Activated CD8-positive, alpha-beta T cell treated with anti-CD3 and anti-CD28 coated beads for 36 hours (primary cell): ENCODE measurements at regions not wholly inside any gene's neighbourhood (a gene's known extent, or its start where the extent isn't known, plus 50 kb on each side); places are given as distances from the start of the nearest gene placed in this dataset.

Experiments
- ATAC-seq: fragments of 200-7000 bp; cut with Tn5 transposase; one replicate; pipeline ENCODE4 v1.10.0; 2021; ENCODE audit warnings: mild to moderate bottlenecking, moderate library complexity
- CTCF ChIA-PET: fragments of 350-600 bp; sonication (Branson Sonifier 250); formaldehyde crosslinking; loops from one replicate; lab custom pipeline; 2021; ENCODE audit warnings: antibody characterized with exemption; lab: Charles Lee
- POLR2A ChIA-PET: fragments of 350-600 bp; sonication (Branson Sonifier 250); formaldehyde crosslinking; loops from one replicate; lab custom pipeline; 2021; ENCODE audit warnings: antibody characterized with exemption; lab: Charles Lee
- DNase-seq: peaks from one replicate; pipeline ENCODE4 v3.0.0-alpha.2; 2020
- H3K27ac Mint-ChIP-seq: one replicate; pipeline ENCODE4 v1.8.0; 2021; ENCODE audit warnings: mild to moderate bottlenecking, mixed read lengths
- H3K27me3 Mint-ChIP-seq: one replicate; pipeline ENCODE4 v1.8.0; 2021; ENCODE audit warnings: mixed read lengths
- H3K36me3 Mint-ChIP-seq: one replicate; pipeline ENCODE4 v1.8.0; 2021; ENCODE audit warnings: low read depth, mixed read lengths
- H3K4me1 Mint-ChIP-seq: one replicate; pipeline ENCODE4 v1.8.0; 2021; ENCODE audit warnings: low read depth, mixed read lengths
- H3K4me3 Mint-ChIP-seq: one replicate; pipeline ENCODE4 v1.8.0; 2021; ENCODE audit warnings: mild to moderate bottlenecking, moderate library complexity, mixed read lengths
- H3K9me3 Mint-ChIP-seq: one replicate; pipeline ENCODE4 v1.8.0; 2021; ENCODE audit warnings: mixed read lengths
- intact Hi-C: fragments of 100-400 bp; cut with micrococcal nuclease; formaldehyde crosslinking; loops from one replicate; pipeline ENCODE4 v1.10.0; 2022
- TF ChIP-seq, protein P1 (sequence below): fragments of 200-600 bp; IDR thresholded peaks from one replicate; pipeline ENCODE4 v1.8.0; 2022; ENCODE audit warnings: antibody characterized with exemption, mild to moderate bottlenecking

DNA sequence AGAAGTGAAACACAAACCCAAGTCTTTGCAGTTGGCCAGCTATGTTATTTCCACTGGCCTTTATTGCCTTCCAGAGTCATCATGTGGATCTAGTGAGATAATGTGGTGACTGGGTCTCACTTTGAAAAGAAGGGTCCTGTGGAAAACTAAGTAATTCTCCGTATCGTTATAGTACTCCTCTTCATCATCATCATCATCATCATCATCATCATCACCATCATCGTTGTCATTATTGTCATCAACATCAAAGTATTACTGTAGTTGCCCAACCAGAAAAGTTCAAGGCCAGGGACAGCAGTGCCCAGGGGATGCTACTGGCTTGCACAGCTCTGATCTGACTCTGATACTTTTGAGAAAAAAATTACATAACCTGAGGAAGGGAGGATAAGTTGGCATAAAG, 295.6 kb upstream of the F9 start:
- TF ChIP-seq, protein P1, sequence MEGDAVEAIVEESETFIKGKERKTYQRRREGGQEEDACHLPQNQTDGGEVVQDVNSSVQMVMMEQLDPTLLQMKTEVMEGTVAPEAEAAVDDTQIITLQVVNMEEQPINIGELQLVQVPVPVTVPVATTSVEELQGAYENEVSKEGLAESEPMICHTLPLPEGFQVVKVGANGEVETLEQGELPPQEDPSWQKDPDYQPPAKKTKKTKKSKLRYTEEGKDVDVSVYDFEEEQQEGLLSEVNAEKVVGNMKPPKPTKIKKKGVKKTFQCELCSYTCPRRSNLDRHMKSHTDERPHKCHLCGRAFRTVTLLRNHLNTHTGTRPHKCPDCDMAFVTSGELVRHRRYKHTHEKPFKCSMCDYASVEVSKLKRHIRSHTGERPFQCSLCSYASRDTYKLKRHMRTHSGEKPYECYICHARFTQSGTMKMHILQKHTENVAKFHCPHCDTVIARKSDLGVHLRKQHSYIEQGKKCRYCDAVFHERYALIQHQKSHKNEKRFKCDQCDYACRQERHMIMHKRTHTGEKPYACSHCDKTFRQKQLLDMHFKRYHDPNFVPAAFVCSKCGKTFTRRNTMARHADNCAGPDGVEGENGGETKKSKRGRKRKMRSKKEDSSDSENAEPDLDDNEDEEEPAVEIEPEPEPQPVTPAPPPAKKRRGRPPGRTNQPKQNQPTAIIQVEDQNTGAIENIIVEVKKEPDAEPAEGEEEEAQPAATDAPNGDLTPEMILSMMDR: no peak
- Mint-ChIP-seq H3K9me3 (no peaks in the 10 kb centered on the region), H3K27ac (no peak overlapping the region), H3K4me3 (no peak overlapping the region), H3K4me1 (no peaks in the 10 kb centered on the region), H3K36me3 (no peaks in the 10 kb centered on the region), H3K27me3 (no peaks in the 10 kb centered on the region)
- intact Hi-C loops: no loop called here
- POLR2A ChIA-PET: no interaction called here
- DNase-seq: no peak
- ATAC-seq: no peak
- CTCF ChIA-PET: no interaction called here

DNA sequence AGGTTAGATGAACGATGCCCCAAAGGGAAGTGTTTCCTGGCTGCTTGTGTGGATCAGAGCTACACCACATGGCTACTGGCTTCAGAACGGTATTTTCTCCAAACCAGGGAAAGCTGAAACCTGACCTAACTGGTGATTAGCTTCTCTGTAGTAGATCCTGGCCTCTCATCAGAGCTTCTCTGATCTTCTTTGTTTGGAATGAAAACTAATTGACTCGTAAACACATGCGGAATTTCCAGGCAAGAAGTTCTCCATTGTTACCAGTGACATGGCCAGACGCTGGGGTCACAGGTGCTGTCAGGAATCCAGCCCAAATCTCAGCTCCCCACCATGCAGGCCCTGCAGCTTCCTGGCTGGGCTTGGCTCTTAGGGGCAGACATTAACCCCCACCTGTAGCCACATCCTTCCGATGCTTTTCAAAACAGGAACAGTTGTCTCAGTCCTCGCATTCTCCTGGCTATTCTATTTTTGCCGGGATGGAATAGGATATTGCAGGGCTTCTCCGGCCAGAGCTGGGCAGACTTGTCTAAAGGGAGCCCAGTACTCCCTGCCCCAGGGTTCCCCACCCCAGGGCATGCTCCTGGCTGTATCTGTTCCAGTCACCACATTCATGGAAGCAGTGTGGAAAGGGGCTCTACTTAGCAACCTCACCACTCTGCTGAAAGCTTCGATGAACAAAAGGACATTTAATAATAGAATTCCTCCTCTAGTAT, 305.4 kb upstream of the F9 start:
- no peak for ATAC-seq
- CTCF ChIA-PET: no interaction called here
- Mint-ChIP-seq H3K4me3 (no peak overlapping the region), H3K36me3 (no peaks in the 10 kb centered on the region), H3K27ac (no peak overlapping the region), H3K27me3 (no peaks in the 10 kb centered on the region), H3K4me1 (no peaks in the 10 kb centered on the region), H3K9me3 (no peaks in the 10 kb centered on the region)
- intact Hi-C loops: no loop called here
- DNase-seq: no peak
- TF ChIP-seq, protein P1: no peak
- POLR2A ChIA-PET: no interaction called here

DNA sequence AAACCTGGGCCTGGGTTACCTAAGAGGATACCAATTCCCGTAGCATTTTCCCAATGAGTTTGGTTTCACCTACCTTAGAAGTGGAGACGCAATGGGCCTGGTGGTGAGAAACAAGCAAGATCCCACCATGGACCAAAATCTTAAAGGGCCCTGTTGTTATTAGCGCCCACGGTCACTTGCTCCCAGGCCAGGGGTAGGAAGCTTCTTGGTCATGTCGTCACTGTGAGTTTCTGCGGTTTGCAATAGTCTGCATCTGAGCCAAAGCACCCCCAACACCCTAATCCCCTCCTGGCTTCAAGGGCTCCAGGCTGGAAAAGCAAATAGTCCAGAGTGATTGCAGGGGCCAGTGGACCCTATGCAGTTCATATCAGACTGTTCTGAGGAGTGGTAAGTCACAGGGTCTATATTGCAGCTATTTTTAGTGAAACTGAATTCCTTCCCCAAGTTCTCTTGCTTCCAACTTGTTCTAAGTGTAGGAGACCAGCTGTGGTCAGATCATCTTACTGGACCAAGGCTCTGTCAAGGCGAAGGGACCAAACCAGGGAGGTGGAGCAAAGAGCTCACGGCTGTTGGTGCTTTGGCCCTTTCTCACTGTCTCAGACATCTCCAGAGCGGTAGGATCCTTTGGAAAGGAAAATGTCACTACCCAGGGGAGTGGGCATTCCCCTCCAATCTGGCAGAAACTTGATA, 307.9 kb upstream of the F9 start:
- no peak overlapping the region for H3K27ac Mint-ChIP-seq
- H3K36me3 Mint-ChIP-seq: no peaks in the 10 kb centered on the region
- ChIA-PET CTCF (no interaction called here), POLR2A (no interaction called here)
- no peak overlapping the region for H3K4me3 Mint-ChIP-seq
- no peak for ATAC-seq
- H3K4me1 Mint-ChIP-seq: no peaks in the 10 kb centered on the region
- no peak for DNase-seq
- intact Hi-C loops: no loop called here
- no peaks in the 10 kb centered on the region for H3K27me3 Mint-ChIP-seq
- H3K9me3 Mint-ChIP-seq: no peaks in the 10 kb centered on the region
- TF ChIP-seq, protein P1: no peak

DNA sequence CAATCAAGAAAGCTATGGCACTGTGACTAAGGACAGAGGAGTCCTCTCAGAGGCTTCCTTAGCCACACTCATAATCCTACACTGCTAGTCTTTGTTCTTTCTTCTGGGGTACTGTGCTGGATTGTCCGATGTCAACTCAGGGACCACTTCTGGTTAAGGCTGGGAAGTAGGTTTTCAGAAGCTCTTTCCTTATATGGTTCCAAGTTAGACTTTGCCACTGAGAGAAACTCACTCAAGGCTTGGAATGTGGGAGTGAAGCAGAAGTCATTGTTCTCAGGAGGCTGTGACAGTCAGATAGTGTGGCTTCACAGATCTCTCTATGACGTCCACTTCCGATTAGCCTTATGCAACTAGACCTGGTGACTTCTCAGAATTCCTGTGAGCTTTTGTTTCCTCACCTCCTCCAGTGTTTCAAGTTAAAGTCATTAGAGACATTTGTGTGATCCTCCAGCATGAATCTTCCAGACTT, 317.3 kb upstream of the F9 start:
- Mint-ChIP-seq H3K9me3 (no peaks in the 10 kb centered on the region), H3K27ac (no peak overlapping the region), H3K36me3 (no peaks in the 10 kb centered on the region), H3K4me3 (no peak overlapping the region), H3K27me3 (peaks cover 3% of the 10 kb centered on the region), H3K4me1 (no peaks in the 10 kb centered on the region)
- ChIA-PET POLR2A (no interaction called here), CTCF (no interaction called here)
- intact Hi-C loops: no loop called here
- DNase-seq: no peak
- TF ChIP-seq, protein P1: no peak
- no peak for ATAC-seq

DNA sequence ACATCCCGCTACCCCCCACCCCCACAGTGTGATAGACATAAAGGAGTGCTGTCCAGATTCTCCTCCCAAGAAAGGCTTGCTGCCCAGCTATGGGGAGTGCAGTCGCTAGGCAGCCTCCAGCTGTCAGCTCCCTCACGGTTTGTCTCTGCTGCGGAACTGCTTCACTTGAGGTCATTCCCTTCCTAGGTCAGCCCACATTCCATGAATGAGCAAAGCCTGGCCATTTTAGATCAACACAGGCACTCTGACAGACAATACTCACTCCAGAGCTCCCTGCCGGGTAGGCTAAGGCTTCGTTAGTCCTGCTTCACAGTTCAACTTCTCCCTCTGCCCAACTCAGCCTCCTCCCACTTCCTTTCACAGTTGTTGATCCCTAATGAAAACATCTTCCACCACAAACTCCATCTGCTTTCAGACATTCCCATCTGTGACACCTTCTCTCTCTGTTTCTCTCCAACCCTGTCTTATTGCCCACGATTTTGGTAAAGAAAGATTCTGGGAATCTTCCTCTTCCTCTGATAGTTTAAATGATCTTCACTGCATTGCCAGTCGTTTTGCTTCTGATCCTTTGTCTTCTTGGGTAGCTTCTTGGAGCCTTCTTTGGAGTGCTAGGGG, 318.9 kb upstream of the F9 start:
- H3K36me3 Mint-ChIP-seq: no peaks in the 10 kb centered on the region
- TF ChIP-seq, protein P1: no peak
- no peak overlapping the region for H3K27ac Mint-ChIP-seq
- ChIA-PET CTCF (no interaction called here), POLR2A (no interaction called here)
- ATAC-seq (no peak), DNase-seq (no peak)
- H3K9me3 Mint-ChIP-seq: no peaks in the 10 kb centered on the region
- intact Hi-C loops: no loop called here
- no peak overlapping the region for H3K4me3 Mint-ChIP-seq
- H3K4me1 Mint-ChIP-seq: no peaks in the 10 kb centered on the region
- H3K27me3 Mint-ChIP-seq: peaks cover 5% of the 10 kb centered on the region
